LNCaP clone FGC (cell line): ENCODE measurements at regions not wholly inside any gene's neighbourhood (a gene's known extent, or its start where the extent isn't known, plus 50 kb on each side); places are given as distances from the start of the nearest gene placed in this dataset.

ENCODE experiments used
- DNase-seq: peaks from one replicate; pipeline ENCODE4 v3.0.0-alpha.2; 2011; ENCODE audit warnings: low read depth
- H3K4me3 ChIP-seq: 2 replicates; pipeline ENCODE4 v1.5.1; 2011; ENCODE audit warnings: mild to moderate bottlenecking, low read depth, low read length, control low read depth
- TF ChIP-seq, protein P1 (sequence below): IDR thresholded peaks from 2 replicates; pipeline ENCODE4 v1.5.1; 2012; ENCODE audit warnings: mild to moderate bottlenecking; ENCODE audit not compliant: control insufficient read depth, insufficient read depth; ENCODE audit errors: extremely low read depth

DNA sequence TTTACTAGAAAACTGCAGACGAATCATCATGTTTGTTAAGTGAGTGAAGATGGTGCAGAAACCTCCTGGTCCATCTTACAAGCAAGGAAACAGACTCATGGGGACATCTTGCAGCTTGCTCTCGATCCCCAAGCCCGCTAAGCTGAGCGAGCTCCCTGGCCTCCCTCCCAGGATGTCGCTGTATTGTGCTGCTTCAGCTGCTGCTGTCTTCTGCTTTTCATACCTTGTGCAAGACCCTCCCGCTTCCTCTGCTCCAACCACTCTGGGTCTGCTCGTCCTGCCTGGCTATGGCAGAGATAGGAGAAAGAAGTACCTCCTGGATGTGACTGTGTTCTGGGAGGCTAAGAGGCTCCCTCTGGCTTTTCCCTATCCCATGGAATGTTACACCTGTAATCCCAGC lies 285.2 kb upstream of the FZD8 start:
- TF ChIP-seq, protein P1, sequence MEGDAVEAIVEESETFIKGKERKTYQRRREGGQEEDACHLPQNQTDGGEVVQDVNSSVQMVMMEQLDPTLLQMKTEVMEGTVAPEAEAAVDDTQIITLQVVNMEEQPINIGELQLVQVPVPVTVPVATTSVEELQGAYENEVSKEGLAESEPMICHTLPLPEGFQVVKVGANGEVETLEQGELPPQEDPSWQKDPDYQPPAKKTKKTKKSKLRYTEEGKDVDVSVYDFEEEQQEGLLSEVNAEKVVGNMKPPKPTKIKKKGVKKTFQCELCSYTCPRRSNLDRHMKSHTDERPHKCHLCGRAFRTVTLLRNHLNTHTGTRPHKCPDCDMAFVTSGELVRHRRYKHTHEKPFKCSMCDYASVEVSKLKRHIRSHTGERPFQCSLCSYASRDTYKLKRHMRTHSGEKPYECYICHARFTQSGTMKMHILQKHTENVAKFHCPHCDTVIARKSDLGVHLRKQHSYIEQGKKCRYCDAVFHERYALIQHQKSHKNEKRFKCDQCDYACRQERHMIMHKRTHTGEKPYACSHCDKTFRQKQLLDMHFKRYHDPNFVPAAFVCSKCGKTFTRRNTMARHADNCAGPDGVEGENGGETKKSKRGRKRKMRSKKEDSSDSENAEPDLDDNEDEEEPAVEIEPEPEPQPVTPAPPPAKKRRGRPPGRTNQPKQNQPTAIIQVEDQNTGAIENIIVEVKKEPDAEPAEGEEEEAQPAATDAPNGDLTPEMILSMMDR, result no peak
- no peak overlapping the region for H3K4me3 ChIP-seq
- DNase-seq, result no peak

DNA sequence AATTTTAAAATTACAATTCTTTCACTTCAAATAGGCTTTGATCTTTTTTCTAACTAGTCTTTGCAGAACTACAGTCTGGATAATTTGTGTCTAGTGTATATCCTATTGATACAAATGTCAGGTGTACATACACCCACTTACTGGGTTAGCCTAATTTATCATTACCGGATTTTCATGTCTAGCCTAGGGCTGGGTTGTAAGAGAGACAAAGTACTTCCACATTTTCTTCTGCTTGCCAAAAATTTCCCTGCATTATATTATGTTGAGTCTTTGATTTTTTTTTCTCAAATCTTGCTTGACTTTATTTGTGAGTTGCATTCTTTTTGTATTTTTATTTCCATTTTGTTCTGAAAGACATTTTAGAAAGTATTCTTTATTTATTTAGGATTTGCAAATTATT lies 284.8 kb upstream of the FZD8 start:
- no peak for DNase-seq
- TF ChIP-seq, protein P1, result no peak
- H3K4me3 ChIP-seq, result no peak overlapping the region

DNA sequence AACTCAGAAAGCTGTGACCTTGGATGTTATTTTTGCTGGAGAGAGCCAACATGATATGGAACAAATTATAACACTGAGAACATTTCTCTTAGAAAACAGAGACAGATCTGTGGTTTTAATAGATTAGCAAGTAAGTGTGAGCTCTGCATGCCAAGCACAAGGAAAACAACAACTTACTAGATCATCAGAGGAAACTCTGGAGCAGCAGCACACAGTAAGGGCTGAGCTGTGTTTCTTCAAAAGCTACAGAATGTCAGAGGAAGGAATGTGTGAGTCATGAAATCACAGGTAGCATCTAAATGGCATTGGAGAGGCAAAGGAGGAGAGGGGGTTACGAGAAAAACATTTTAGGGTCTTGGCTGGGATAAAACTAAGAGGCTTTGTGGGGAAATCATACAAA lies 283.4 kb upstream of the FZD8 start:
- no peak for DNase-seq
- no peak overlapping the region for H3K4me3 ChIP-seq
- TF ChIP-seq, protein P1, result no peak

DNA sequence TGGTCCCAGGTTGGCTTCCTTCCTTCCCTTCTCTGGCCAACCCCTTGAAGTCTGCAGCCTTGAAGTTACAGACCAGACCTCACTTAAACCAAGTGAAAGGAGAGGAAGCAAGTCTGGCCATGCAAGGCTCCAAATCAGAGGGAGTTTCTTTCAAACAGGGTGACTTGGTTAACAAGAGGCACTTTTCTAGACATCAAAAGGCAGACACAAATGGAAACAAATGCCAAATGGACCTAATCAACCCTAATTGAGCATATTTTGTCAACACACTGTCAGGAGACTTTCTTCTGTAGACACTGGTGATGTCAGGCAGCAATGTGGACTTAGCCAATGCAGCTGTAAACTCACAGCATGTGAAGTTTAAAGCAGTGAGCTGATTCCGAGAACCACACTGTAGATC lies 282.7 kb upstream of the FZD8 start:
- H3K4me3 ChIP-seq, result no peak overlapping the region
- DNase-seq, result no peak
- TF ChIP-seq, protein P1, result no peak

DNA sequence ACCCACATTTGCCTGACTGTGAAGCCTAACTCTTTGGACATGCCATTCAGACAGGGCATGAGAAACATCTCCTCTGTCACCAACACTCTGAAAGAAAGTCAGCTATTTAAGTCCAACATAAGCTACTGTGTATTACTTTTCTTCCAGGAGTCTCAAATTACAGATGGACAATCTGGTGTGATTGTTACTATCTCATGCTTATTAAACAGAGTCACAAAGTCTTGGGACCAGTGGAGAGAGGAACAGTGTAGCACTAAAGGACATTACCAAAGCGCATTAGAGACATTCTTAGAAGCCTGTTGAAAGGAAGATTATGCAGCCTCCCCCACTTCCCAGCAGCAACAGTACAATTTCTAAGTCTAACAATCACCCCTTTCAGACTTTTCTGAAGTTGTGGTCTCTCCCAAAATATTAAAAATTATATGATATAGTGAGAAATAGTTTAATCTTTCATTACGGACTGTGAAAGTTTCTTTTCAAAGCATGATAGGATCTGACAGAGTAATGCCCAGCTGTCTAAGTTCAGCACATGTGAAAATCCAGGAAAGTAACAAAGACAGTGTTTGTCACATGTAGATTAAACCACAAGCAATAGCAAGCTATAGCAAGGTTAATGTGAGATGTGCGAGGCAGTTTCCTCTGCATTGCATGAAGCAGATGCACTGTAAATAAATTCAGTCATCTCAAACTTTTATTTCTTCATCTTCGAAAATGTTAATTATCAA lies 280.9 kb upstream of the FZD8 start:
- DNase-seq, result no peak
- TF ChIP-seq, protein P1, result no peak
- no peak overlapping the region for H3K4me3 ChIP-seq

DNA sequence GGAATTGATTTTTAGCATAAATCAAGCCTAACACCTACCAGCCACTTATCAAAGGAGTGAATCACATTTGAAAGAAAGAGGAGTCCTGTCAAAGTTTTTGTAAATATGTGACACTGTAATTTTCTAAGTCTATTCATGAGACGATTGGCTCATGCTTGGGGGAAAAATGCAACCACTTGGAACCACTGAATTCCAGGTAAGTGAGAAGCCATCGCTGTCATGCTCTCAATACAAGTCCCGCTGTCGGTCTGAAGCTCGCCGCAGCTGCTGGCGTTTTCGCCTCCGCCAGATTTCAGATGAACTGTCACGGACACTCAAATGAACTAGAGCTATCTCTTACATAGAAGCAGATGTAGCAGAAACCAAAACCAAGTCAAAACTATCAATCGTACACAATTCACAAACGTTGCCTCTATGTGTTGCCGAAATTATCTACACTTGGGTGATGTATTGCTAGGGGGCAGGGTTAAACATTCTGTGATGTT lies 279.8 kb upstream of the FZD8 start:
- H3K4me3 ChIP-seq, result no peak overlapping the region
- no peak for DNase-seq
- TF ChIP-seq, protein P1, result no peak

DNA sequence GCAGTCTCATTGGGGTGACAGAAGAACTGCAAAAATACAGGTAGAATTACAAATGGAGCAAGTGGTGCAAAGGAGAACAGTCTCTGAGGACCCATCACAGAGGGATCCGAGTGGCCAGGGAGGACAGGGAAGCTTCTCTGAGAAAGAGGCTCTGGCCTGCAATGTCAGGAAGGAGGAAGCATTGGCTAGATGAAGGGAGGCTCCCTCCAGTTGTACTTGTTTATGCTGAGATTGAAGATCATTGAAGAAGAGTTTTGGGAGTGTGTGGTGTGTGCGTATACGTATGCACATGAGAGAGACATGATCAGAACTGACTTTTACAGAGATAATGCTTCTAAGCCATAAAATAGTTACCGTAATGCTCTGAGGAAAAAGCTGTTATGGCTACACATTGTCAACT lies 274.7 kb upstream of the FZD8 start:
- no peak for DNase-seq
- TF ChIP-seq, protein P1, result peak; percentile 35; the same call in 1 of the 2 replicates
- no peak overlapping the region for H3K4me3 ChIP-seq
